HEK293T (cell line): ENCODE measurements at regions not wholly inside any gene's neighbourhood (a gene's known extent, or its start where the extent isn't known, plus 50 kb on each side); places are given as distances from the start of the nearest gene placed in this dataset.

Experiments used
- BHLHE40 ChIP-seq: fragments of 450-650 bp; IDR thresholded peaks from 2 replicates; pipeline ENCODE4 v1.6.1; 2016; ENCODE audit warnings: mild to moderate bottlenecking, moderate library complexity, borderline replicate concordance
- ELF4 ChIP-seq: fragments of 450-650 bp; IDR thresholded peaks from 2 replicates; pipeline ENCODE4 v1.6.1; 2017; ENCODE audit warnings: antibody characterized with exemption
- FOXA1 ChIP-seq: fragments of 450-650 bp; IDR thresholded peaks from 2 replicates; pipeline ENCODE4 v1.6.1; 2016; ENCODE audit warnings: mild to moderate bottlenecking
- FOXK2 ChIP-seq: fragments of 450-650 bp; IDR thresholded peaks from 2 replicates; pipeline ENCODE4 v1.6.1; 2016; ENCODE audit warnings: mild to moderate bottlenecking
- FOXM1 ChIP-seq: fragments of 450-650 bp; IDR thresholded peaks from 2 replicates; pipeline ENCODE4 v1.6.1; 2017; ENCODE audit warnings: mild to moderate bottlenecking, borderline replicate concordance
- HDGF ChIP-seq: fragments of 450-650 bp; IDR thresholded peaks from 2 replicates; pipeline ENCODE4 v1.6.1; 2017; ENCODE audit warnings: antibody characterized with exemption, borderline replicate concordance
- LEF1 ChIP-seq: fragments of 450-650 bp; IDR thresholded peaks from 2 replicates; pipeline ENCODE4 v1.6.1; 2017; ENCODE audit warnings: mild to moderate bottlenecking, borderline replicate concordance
- NFRKB ChIP-seq: fragments of 450-650 bp; IDR thresholded peaks from 2 replicates; pipeline ENCODE4 v1.6.1; 2016; ENCODE audit warnings: mild to moderate bottlenecking, moderate library complexity
- SP1 ChIP-seq: fragments of 450-650 bp; IDR thresholded peaks from 2 replicates; pipeline ENCODE4 v1.6.1; 2017
- SUZ12 ChIP-seq: fragments of 450-650 bp; IDR thresholded peaks from 2 replicates; pipeline ENCODE4 v1.6.1; 2016; ENCODE audit warnings: mild to moderate bottlenecking
- ZNF384 ChIP-seq: fragments of 450-650 bp; IDR thresholded peaks from 2 replicates; pipeline ENCODE4 v1.6.1; 2016

- no peak for TF ChIP-seq FOXA1
- TF ChIP-seq LEF1: no peak
- no peak for TF ChIP-seq SP1
- TF ChIP-seq ZNF384: no peak
- TF ChIP-seq SUZ12: no peak
- no peak for TF ChIP-seq BHLHE40
- TF ChIP-seq ELF4: no peak
- no peak for TF ChIP-seq FOXK2
- no peak for TF ChIP-seq HDGF
- no peak for TF ChIP-seq FOXM1
- no peak for TF ChIP-seq NFRKB
These were observed 133.3 kb upstream of the FOXQ1 start for GRCh38 chr6:1178590-1178989.
